GM12874 (cell line): ENCODE measurements at regions not wholly inside any gene's neighbourhood (a gene's known extent, or its start where the extent isn't known, plus 50 kb on each side); places are given as distances from the start of the nearest gene placed in this dataset.

Source experiments
- CTCF ChIP-seq: IDR thresholded peaks from 2 replicates; pipeline ENCODE4 v1.5.1; 2011; ENCODE audit warnings: low read depth, mild to moderate bottlenecking, control low read depth, low read length, moderate library complexity; ENCODE audit not compliant: insufficient read depth

DNA sequence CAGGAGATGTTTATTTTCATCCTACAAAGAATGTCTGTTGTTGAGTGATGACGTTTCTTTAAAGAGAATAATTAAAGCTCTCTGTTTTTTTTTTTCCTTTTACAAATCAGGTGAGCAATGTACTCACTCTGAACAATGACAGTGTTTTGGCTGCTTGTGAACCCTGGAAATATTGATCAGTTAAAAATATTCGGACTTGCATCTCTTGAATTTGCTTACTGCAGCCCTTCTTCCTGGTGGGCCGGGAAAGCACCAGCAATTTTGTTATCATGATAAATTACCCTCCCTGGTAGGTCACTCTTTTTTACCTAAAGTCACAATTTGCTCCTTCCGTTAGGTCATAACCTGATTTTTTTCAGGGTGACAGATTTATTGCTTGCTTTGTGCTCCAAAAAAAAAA, 72.3 kb upstream of the NR5A2 start:
- TF ChIP-seq CTCF = no peak

DNA sequence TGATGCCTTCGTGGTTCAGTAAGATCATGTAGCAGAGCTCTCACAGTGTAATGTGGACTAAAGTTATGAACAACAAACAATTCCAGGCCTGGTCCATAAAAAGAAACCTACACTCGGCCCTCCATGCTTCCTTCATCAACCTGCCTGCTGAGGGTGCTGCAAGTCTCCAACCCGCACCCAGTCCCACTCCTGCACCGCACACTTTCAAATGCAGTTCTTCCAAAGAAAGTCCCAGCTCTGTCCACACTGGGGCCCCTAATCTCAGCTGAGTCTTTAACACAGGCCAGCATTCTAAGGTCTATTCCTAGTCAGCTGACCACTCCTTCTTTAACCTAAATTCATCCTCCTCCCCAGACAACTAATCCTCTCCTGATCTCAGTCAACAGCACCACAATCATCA, 71.5 kb upstream of the NR5A2 start:
- no peak for TF ChIP-seq CTCF

- TF ChIP-seq CTCF = no peak
Observed at GRCh38 chr1:199959033-199959774, 68.3 kb upstream of the NR5A2 start.

- TF ChIP-seq CTCF = no peak
Observed at GRCh38 chr1:199959775-199960110, 67.8 kb upstream of the NR5A2 start.

DNA sequence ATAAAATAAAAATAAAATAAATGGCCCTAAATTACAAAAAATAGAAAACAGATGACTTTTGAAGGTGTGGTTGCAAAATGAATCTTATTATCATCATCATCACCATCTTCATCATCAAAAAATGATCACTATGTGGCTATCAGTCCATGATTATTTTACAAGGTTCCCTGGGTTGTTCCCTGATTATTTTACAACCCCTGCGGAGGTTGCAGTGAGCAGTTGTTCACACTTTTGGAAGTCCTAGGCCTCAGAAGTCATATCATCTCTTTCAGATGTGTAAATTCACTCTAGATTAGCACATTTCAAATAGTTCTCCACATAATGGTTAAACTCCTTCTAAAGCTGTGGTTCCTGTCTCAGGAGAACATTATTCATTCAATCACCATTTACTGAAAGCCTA, 57.4 kb upstream of the NR5A2 start:
- TF ChIP-seq CTCF = no peak

DNA sequence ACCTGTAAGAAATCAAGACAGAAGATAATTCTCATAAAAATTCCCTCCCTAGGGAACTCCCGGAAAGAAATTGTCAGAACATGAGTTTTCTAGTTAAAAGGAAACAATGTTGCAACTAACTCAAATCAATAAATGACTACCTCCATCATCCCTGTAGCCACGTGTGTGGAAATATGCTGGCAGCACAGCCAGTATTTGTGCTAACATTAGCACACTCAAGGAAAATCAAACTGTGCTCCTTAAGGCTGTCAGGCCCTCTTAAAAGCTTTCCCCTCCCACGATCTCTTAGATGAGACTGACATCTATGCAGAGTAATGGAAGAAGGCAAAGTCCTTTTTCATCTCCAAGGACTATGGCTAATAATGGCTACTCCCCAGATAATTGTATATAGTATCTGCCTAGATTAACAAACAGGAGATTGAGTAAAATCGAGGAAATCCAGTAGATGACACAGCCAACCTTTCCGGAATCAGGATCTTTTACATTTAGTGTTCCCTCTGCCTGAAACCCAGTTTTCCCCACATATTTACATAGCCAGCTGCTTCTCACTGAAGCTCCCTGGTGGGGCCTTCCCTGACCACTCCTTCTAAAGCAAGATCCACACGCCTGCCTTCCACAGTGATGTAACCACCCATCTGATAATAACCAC, 50.9 kb upstream of the NR5A2 start:
- TF ChIP-seq CTCF = no peak
